ENCODE measurements at regions not wholly inside any gene's neighbourhood (a gene's known extent, or its start where the extent isn't known, plus 50 kb on each side); places are given as distances from the start of the nearest gene placed in this dataset.

DNA sequence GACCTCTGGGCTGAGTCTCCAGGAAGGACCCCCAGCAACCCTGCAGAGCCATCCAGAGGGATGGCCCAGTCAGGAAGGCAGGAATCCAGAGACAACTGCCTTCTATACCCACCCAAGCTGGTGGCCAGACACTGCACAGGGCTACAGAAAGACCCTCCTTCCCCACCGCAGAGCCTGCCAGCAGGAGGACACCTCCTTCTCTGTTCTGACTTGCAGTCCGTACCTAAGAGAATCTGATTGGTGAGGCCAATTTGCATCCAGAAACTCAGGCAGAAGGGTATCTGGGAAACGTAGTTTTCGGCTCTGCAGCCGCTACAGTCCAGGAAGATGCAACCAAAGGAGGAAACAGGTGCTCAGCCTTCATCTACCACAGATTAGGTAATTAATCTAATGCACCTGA, 155.4 kb upstream of the FRG1 start:
- TF ChIP-seq, protein P1, sequence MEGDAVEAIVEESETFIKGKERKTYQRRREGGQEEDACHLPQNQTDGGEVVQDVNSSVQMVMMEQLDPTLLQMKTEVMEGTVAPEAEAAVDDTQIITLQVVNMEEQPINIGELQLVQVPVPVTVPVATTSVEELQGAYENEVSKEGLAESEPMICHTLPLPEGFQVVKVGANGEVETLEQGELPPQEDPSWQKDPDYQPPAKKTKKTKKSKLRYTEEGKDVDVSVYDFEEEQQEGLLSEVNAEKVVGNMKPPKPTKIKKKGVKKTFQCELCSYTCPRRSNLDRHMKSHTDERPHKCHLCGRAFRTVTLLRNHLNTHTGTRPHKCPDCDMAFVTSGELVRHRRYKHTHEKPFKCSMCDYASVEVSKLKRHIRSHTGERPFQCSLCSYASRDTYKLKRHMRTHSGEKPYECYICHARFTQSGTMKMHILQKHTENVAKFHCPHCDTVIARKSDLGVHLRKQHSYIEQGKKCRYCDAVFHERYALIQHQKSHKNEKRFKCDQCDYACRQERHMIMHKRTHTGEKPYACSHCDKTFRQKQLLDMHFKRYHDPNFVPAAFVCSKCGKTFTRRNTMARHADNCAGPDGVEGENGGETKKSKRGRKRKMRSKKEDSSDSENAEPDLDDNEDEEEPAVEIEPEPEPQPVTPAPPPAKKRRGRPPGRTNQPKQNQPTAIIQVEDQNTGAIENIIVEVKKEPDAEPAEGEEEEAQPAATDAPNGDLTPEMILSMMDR (IDR thresholded peaks at IDR 0.05) = no peak
- TF ChIP-seq POLR2A (IDR thresholded peaks at IDR 0.05) (no peak), POLR2AphosphoS5 (IDR thresholded peaks at IDR 0.05) (no peak)
